Epithelial cell of esophagus (primary cell): ENCODE measurements at regions not wholly inside any gene's neighbourhood (a gene's known extent, or its start where the extent isn't known, plus 50 kb on each side); places are given as distances from the start of the nearest gene placed in this dataset.
A peak's percentile ranks its signal among the peaks of the same experiment; 100 is the strongest.
"Not testable (repeated sequence)": the region's sequence is repeated elsewhere in the genome, so short reads cannot be mapped to it uniquely, and the experiment has no call there.

Source experiments
- DNase-seq: peaks from one replicate; pipeline ENCODE4 v3.0.0; 2010; ENCODE audit warnings: low read depth
- H3K4me3 ChIP-seq: 2 replicates; pipeline ENCODE4 v1.5.1; 2011; ENCODE audit warnings: mild to moderate bottlenecking, low read length, control low read depth
- CTCF ChIP-seq: IDR thresholded peaks from 2 replicates; pipeline ENCODE4 v1.5.1; 2011; ENCODE audit warnings: low read depth, mild to moderate bottlenecking, low read length, control low read depth, inconsistent platforms; ENCODE audit not compliant: insufficient read depth; ENCODE audit errors: missing control alignments

GRCh38 chr2:220745682-220746081 is 826.4 kb downstream of the EPHA4 start:
- no peak overlapping the region for H3K4me3 ChIP-seq
- TF ChIP-seq CTCF = no peak
- no peak for DNase-seq

- TF ChIP-seq CTCF = no peak
- DNase-seq = no peak
- H3K4me3 ChIP-seq = no peak overlapping the region
These were observed 824.4 kb downstream of the EPHA4 start for GRCh38 chr2:220747736-220748135.

- TF ChIP-seq CTCF = no peak
- no peak overlapping the region for H3K4me3 ChIP-seq
- no peak for DNase-seq
These were observed 823.1 kb downstream of the EPHA4 start for GRCh38 chr2:220748875-220749479.

- no peak overlapping the region for H3K4me3 ChIP-seq
- TF ChIP-seq CTCF = no peak
- DNase-seq = no peak
These were observed 818.6 kb downstream of the EPHA4 start for GRCh38 chr2:220753486-220753885.

- TF ChIP-seq CTCF = no peak
- DNase-seq = peak; percentile 7
- no peak overlapping the region for H3K4me3 ChIP-seq
These were observed 815.5 kb downstream of the EPHA4 start for GRCh38 chr2:220756653-220757052.

- DNase-seq = not testable (repeated sequence)
These were observed 813.7 kb downstream of the EPHA4 start for GRCh38 chr2:220758376-220758775.

GRCh38 chr2:220764171-220764570 is 807.9 kb downstream of the EPHA4 start:
- TF ChIP-seq CTCF = no peak
- no peak for DNase-seq
- no peak overlapping the region for H3K4me3 ChIP-seq

More at GRCh38 chr2:220758376-220758775, 813.7 kb downstream of the EPHA4 start:
- not testable (repeated sequence) for H3K4me3 ChIP-seq
